NT2/D1 (cell line): ENCODE measurements at regions not wholly inside any gene's neighbourhood (a gene's known extent, or its start where the extent isn't known, plus 50 kb on each side); places are given as distances from the start of the nearest gene placed in this dataset.

Experiments
- DNase-seq: peaks from one replicate; pipeline ENCODE4 v3.0.0-alpha.2; 2011; ENCODE audit warnings: low read depth, low spot score
- H3K27me3 ChIP-seq: 2 replicates; pipeline ENCODE4 v1.6.0; 2011; ENCODE audit warnings: mild to moderate bottlenecking; ENCODE audit not compliant: insufficient read length, insufficient read depth
- H3K36me3 ChIP-seq: 2 replicates; pipeline ENCODE4 v1.6.1; 2011; ENCODE audit warnings: mild to moderate bottlenecking, low read length, mixed read lengths; ENCODE audit not compliant: insufficient read depth, insufficient read length
- H3K4me1 ChIP-seq: 2 replicates; pipeline ENCODE4 v1.5.1; 2011; ENCODE audit not compliant: insufficient read depth, insufficient read length
- H3K4me3 ChIP-seq: 2 replicates; pipeline ENCODE4 v1.5.1; 2011; ENCODE audit warnings: low read depth; ENCODE audit not compliant: insufficient read length
- H3K9ac ChIP-seq: 2 replicates; pipeline ENCODE4 v1.6.0; 2011; ENCODE audit warnings: low read depth; ENCODE audit not compliant: insufficient read length
- H3K9me3 ChIP-seq: 2 replicates; pipeline ENCODE4 v1.5.1; 2011; ENCODE audit warnings: mild to moderate bottlenecking, low read length; ENCODE audit not compliant: insufficient read depth
- SUZ12 ChIP-seq: IDR thresholded peaks from 2 replicates; pipeline ENCODE4 v1.6.1; 2011; ENCODE audit not compliant: insufficient read length, insufficient read depth; ENCODE audit errors: extremely low read depth
- YY1 ChIP-seq: IDR thresholded peaks from 2 replicates; pipeline ENCODE4 v1.6.1; 2011; ENCODE audit not compliant: insufficient read length, insufficient read depth
- ZNF274 ChIP-seq: IDR thresholded peaks from 2 replicates; pipeline ENCODE4 v1.6.1; 2011; ENCODE audit warnings: mild to moderate bottlenecking, low read depth, low read length

DNA sequence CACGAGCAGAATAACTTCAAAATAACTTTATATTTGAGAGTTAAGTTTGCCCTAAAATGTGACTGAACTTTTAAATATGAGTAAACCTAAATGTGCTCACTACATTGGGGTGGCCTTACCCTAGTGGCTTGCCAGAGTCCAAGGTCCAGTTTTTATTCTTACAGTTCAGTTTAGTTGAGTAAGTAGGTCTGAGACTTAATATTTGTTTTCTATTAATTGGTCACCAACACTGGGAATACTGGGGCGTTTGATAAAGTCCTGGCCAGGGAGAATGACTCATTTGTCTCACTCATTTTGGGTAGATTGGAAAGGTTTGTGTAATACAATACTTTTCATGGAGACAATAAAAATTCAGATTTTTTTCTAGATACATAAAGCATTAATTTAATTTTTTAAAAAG, 127.8 kb upstream of the SPATA13 start:
- H3K27me3 ChIP-seq: no peaks in the 10 kb centered on the region
- H3K9me3 ChIP-seq: no peaks in the 10 kb centered on the region
- no peak overlapping the region for H3K4me3 ChIP-seq
- no peak for DNase-seq
- H3K36me3 ChIP-seq: no peaks in the 10 kb centered on the region
- no peaks in the 10 kb centered on the region for H3K4me1 ChIP-seq
- no peak overlapping the region for H3K9ac ChIP-seq
- TF ChIP-seq ZNF274 (no peak), SUZ12 (no peak), YY1 (no peak)

GRCh38 chr13:24033527-24034302, 126.8 kb upstream of the SPATA13 start:
- Histone ChIP-seq H3K36me3 (no peaks in the 10 kb centered on the region), H3K4me1 (no peaks in the 10 kb centered on the region), H3K4me3 (no peak overlapping the region), H3K27me3 (no peaks in the 10 kb centered on the region), H3K9ac (no peak overlapping the region), H3K9me3 (no peaks in the 10 kb centered on the region)
- no peak for TF ChIP-seq SUZ12
- TF ChIP-seq ZNF274: no peak
- no peak for TF ChIP-seq YY1
- no peak for DNase-seq

DNA sequence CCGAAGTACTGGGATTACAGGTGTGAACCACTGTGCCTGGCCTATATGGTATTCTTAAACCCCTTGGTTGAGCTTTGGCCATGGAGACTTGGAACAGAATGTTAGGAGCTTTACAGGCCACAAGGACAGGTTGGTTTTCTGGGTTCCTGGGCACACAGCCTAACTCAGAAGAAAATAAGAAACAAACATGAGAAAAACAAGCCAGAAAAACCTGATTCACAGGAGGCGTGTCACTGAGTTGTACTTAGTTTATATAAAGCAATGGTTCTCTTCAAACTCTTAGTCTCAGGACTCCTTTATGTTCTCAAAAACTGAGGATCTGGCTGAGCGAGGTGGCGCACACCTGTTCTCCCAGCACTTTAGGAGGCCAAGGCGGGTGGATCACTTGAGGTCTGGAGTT, 125.1 kb upstream of the SPATA13 start:
- Histone ChIP-seq H3K4me1 (no peaks in the 10 kb centered on the region), H3K9ac (no peak overlapping the region), H3K27me3 (no peaks in the 10 kb centered on the region), H3K4me3 (no peak overlapping the region), H3K36me3 (no peaks in the 10 kb centered on the region), H3K9me3 (no peaks in the 10 kb centered on the region)
- no peak for TF ChIP-seq YY1
- TF ChIP-seq SUZ12: no peak
- no peak for DNase-seq

DNA sequence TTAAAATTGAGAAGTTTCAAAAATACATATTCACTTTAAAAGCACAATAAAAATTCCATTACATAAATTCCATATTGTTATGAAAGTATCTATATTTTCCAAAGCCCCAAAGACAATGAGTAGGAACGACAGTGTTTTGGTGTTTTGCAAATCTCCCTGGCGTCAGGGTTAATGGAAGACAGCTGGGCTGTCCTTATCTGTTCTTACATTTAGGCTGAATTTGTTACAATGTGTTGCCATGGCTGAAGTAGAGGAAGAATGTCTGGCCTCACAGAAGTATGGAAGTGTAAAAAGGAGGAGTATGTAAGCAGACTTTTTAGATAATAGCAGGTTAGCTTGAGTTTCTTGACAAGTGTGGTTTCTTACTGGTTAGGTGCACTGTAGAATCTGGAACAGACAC, 124.4 kb upstream of the SPATA13 start:
- Histone ChIP-seq H3K36me3 (no peaks in the 10 kb centered on the region), H3K4me3 (no peak overlapping the region), H3K27me3 (no peaks in the 10 kb centered on the region), H3K9me3 (no peaks in the 10 kb centered on the region), H3K4me1 (no peaks in the 10 kb centered on the region), H3K9ac (no peak overlapping the region)
- TF ChIP-seq ZNF274 (no peak), SUZ12 (no peak)
- no peak for DNase-seq

GRCh38 chr13:24038405-24038804, 122.1 kb upstream of the SPATA13 start:
- no peaks in the 10 kb centered on the region for H3K36me3 ChIP-seq
- H3K4me1 ChIP-seq: no peaks in the 10 kb centered on the region
- H3K9ac ChIP-seq: no peak overlapping the region
- H3K9me3 ChIP-seq: no peaks in the 10 kb centered on the region
- DNase-seq: no peak
- H3K4me3 ChIP-seq: no peak overlapping the region
- TF ChIP-seq SUZ12 (no peak), YY1 (no peak), ZNF274 (no peak)
- H3K27me3 ChIP-seq: no peaks in the 10 kb centered on the region

- no peak for TF ChIP-seq YY1
- no peak for TF ChIP-seq ZNF274
- TF ChIP-seq SUZ12: no peak
- Histone ChIP-seq H3K27me3 (no peaks in the 10 kb centered on the region), H3K4me1 (no peaks in the 10 kb centered on the region), H3K36me3 (no peaks in the 10 kb centered on the region), H3K9ac (no peak overlapping the region), H3K4me3 (no peak overlapping the region), H3K9me3 (no peaks in the 10 kb centered on the region)
- DNase-seq: no peak
Measured at GRCh38 chr13:24038841-24039330, 121.6 kb upstream of the SPATA13 start.

DNA sequence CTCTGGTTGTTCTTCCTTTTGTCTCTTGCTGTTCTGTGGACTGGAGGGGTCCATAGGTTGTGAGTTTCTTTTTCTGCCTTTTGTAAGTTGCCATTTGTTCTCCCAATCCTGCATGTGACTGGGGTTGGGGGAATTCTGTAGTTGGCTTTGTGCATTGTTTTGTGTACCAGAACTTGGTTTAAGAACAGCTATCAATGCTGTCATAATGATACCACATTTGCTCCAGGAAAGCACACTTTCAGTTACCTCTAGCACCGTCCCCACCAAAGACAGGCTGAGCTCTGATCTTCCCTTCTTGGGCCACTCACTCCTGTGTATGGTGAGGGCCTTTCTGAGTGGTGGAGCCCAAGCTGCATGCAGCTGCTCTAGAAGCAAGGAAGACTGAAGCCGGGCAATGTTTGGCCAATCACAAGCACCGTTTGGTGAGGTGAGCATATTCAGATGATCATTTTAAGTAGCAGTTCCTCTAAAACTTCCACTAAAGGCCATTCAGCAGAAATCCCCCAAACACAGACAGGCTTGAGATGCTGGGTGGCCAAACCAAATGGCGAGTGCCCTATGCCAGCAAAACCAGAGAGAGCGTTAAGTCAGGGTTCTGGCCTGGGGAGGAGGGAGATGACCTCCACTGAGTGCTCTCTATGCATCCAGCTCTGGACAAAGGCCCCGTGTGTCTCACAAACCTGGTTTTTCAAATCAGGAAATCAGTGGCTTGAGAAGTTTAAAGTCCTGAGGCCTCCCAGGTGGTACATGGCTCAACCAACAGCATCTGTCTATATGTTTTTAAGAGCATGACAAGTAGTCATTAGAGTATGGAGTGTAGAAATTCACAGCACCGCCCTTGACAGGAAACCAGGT, 120.7 kb upstream of the SPATA13 start:
- no peak overlapping the region for H3K4me3 ChIP-seq
- no peak for TF ChIP-seq YY1
- no peak for TF ChIP-seq SUZ12
- no peak for TF ChIP-seq ZNF274

More for the DNA sequence above, 120.7 kb upstream of the SPATA13 start:
- Histone ChIP-seq H3K9me3 (no peaks in the 10 kb centered on the region), H3K36me3 (no peaks in the 10 kb centered on the region), H3K27me3 (no peaks in the 10 kb centered on the region), H3K9ac (no peak overlapping the region), H3K4me1 (no peaks in the 10 kb centered on the region)
- DNase-seq: no peak
